GM10248 (cell line): ENCODE measurements at regions not wholly inside any gene's neighbourhood (a gene's known extent, or its start where the extent isn't known, plus 50 kb on each side); places are given as distances from the start of the nearest gene placed in this dataset.
"Not testable (repeated sequence)": the region's sequence is repeated elsewhere in the genome, so short reads cannot be mapped to it uniquely, and the experiment has no call there.

Experiments
- CTCF ChIA-PET: fragments of 300-600 bp; sonication (Branson Sonifier 250); formaldehyde crosslinking; extraction: SDS; loops from one replicate; lab custom pipeline; 2021; ENCODE audit warnings: antibody characterized with exemption; lab: Yijun Ruan, JAX
- POLR2A ChIA-PET: fragments of 350-650 bp; sonication (Branson Sonifier 250); formaldehyde crosslinking; extraction: SDS; loops from one replicate; lab custom pipeline; 2020; ENCODE audit warnings: antibody characterized with exemption; lab: Yijun Ruan, JAX
- DNase-seq: peaks from one replicate; pipeline ENCODE4 v3.0.0; 2012; ENCODE audit errors: extremely low spot score
- CTCF ChIP-seq: IDR thresholded peaks from 2 replicates; pipeline ENCODE4 v1.5.1; 2012; ENCODE audit warnings: mild to moderate bottlenecking, low read depth; ENCODE audit errors: extremely low read depth, missing control alignments, control extremely low read depth

DNA sequence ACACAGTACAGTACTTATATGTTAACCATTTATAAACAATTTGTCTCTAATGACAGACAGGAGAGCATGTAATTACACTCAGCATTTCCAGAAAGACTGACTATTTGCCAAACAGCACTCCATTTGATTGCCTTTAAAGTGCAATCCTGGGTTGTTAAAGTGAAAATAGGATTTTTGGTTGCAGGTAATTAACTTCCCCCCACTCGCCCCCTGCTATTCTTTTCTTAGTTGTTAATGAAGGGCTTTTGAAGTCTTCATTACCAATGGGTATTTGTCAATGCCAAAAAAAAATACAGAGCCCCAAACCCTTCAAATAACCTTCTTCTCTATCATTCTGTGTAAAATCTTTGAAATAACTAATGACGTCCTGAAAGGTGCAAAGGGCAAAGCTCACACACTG lies 825.6 kb downstream of the STPG2 start:
- no peak for DNase-seq
- no peak for TF ChIP-seq CTCF
- POLR2A ChIA-PET: no interaction called here
- CTCF ChIA-PET: interaction anchor here (1.2 kb wide), 1 partner anchor 63 kb away, joined by 3 read pairs; no protein-coding TSS in a partner anchor

DNA sequence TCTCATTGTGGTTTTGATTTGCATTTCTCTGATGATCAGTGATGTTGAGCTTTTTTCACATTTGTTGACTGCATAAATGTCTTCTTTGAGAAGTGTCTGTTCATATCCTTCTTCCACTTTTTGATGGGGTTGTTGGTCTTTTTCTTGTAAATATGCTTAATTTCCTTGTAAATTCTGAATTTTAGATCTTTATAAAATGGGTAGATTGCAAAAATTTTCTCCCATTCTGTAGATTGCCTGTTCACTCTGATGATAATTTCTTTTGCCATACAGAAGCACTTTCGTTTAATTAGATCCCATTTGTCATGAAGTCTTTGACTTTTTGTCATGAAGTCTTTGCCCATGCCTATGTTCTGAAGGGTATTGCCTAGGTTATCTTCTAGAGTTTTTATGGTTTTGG lies 817.5 kb downstream of the STPG2 start:
- DNase-seq, POLR2A ChIA-PET, CTCF ChIA-PET: not testable (repeated sequence)

GRCh38 chr4:97330917-97331316 lies 812.4 kb downstream of the STPG2 start:
- CTCF ChIA-PET: interaction anchor here (1.1 to 1.4 kb wide), 2 partner anchors 11 to 26 kb away, joined by 3 to 4 read pairs; no protein-coding TSS in a partner anchor
- DNase-seq: no peak
- POLR2A ChIA-PET: no interaction called here

DNA sequence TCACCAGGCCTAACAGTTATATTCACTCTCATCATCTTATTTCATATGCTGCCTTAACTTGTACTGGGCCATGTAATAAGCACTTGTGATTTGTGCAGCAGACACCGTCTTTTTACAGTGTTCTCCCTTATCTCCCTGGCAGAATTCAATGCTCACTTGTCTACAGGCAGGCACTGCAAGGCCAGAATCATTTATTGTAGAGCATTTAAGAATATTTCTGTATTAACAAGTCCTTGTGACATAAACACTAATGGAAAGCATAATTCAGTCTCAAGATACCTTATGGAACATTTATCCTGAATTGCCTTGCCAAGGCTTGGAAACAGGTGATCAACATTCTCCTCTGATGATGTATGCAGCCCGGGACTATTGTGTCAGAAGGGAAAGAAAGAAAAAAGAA lies 808.9 kb downstream of the STPG2 start:
- TF ChIP-seq CTCF: no peak
- CTCF ChIA-PET: no interaction called here
- POLR2A ChIA-PET: no interaction called here

More at GRCh38 chr4:97330917-97331316, 812.4 kb downstream of the STPG2 start:
- TF ChIP-seq CTCF: no peak

GRCh38 chr4:97349468-97350186 lies 793.6 kb downstream of the STPG2 start:
- CTCF ChIA-PET: no interaction called here
- no peak for TF ChIP-seq CTCF
- POLR2A ChIA-PET: no interaction called here
- DNase-seq: no peak

More for the DNA sequence above, 808.9 kb downstream of the STPG2 start:
- DNase-seq: no peak

DNA sequence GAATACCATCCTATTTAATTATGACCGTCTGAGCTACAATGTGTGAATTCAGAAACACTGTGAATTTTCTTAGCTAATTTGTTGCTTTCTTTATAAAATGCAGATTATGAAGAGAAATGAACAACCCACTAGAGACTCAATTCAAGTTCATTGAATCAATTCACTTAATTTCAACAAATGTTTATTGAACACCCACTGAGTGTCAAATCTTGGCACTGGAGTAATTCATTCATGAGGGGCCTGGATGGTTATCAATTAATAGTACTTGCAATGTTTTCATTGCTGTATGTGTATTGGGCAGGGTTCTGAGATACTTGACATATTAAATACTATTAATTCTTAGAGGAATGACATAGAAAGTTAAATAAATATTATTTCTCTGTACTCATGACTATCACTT lies 789.4 kb downstream of the STPG2 start:
- no peak for DNase-seq
- ChIA-PET CTCF (no interaction called here), POLR2A (no interaction called here)
- TF ChIP-seq CTCF: no peak

GRCh38 chr4:97359826-97360225 lies 783.5 kb downstream of the STPG2 start:
- POLR2A ChIA-PET: no interaction called here
- DNase-seq: no peak
- no peak for TF ChIP-seq CTCF
- CTCF ChIA-PET: interaction anchor here (0.8 kb wide), 1 partner anchor 15 kb away, joined by 3 read pairs; no protein-coding TSS in a partner anchor
